Activated naive CD8-positive, alpha-beta T cell treated with anti-CD3 and anti-CD28 coated beads, Interleukin-2, amount 10 ng/mL, durations not matched to agents 7 days and 5 days (primary cell): ENCODE measurements at regions not wholly inside any gene's neighbourhood (a gene's known extent, or its start where the extent isn't known, plus 50 kb on each side); places are given as distances from the start of the nearest gene placed in this dataset.

ENCODE experiments used
- ATAC-seq: fragments of 150-1000 bp; cut with Tn5 transposase; one replicate; pipeline ENCODE4 v1.10.0; 2021; ENCODE audit warnings: low read depth, moderate library complexity
- POLR2A ChIA-PET: fragments of 350-600 bp; sonication (Branson Sonifier 250); formaldehyde crosslinking; loops from one replicate; lab custom pipeline; 2021; ENCODE audit warnings: antibody characterized with exemption; lab: Charles Lee
- DNase-seq: peaks from one replicate; pipeline ENCODE4 v3.0.0; 2021
- H3K27ac Mint-ChIP-seq: one replicate; pipeline ENCODE4 v1.8.0; 2022; ENCODE audit warnings: mild to moderate bottlenecking, mixed read lengths
- H3K27me3 Mint-ChIP-seq: one replicate; pipeline ENCODE4 v1.8.0; 2022; ENCODE audit warnings: mild to moderate bottlenecking, moderate library complexity, mixed read lengths
- H3K36me3 Mint-ChIP-seq: one replicate; pipeline ENCODE4 v1.8.0; 2021; ENCODE audit warnings: mild to moderate bottlenecking, mixed read lengths
- H3K4me1 Mint-ChIP-seq: one replicate; pipeline ENCODE4 v1.8.0; 2021; ENCODE audit warnings: mixed read lengths
- H3K4me3 Mint-ChIP-seq: one replicate; pipeline ENCODE4 v1.8.0; 2022; ENCODE audit warnings: mild to moderate bottlenecking, moderate library complexity, mixed read lengths
- H3K9me3 Mint-ChIP-seq: one replicate; pipeline ENCODE4 v1.8.0; 2021; ENCODE audit warnings: mixed read lengths

DNA sequence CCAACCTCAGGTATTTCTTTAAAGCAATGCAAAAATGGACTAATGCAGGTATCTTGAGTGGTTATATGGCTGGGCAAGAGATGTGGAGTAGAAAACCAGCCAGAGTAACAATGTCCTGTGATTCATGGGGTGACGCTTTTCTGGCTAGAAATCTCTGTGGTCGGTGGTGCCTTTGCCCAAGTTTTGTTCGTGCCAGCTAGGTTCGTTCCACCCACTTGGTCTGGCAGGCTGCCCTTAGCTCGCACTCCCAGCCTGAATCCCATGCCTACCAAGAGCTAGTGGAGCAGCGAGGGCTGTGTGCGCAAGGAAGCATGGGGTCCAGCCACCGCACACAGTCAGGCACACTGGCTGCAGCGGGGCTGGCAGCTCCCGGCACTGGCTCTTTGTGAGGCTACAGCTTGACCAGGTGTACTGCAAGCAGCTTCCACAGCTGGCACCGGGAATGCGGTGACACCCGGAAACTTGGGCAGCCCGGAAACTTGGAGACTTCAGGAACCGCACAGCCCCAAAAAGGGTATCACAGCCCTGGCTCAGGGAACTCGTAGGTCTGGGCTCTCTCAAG, 349.6 kb upstream of the PCDH20 start:
- DNase-seq (no peak), ATAC-seq (no peak)
- no peak overlapping the region for H3K27ac Mint-ChIP-seq
- no peaks in the 10 kb centered on the region for H3K4me1 Mint-ChIP-seq
- no peaks in the 10 kb centered on the region for H3K36me3 Mint-ChIP-seq
- H3K27me3 Mint-ChIP-seq, result no peaks in the 10 kb centered on the region
- peaks cover 4% of the 10 kb centered on the region for H3K9me3 Mint-ChIP-seq
- no peak overlapping the region for H3K4me3 Mint-ChIP-seq
- POLR2A ChIA-PET, result no interaction called here

GRCh38 chr13:61761690-61762089, 346.0 kb upstream of the PCDH20 start:
- Mint-ChIP-seq H3K36me3 (no peaks in the 10 kb centered on the region), H3K4me1 (no peaks in the 10 kb centered on the region), H3K4me3 (no peak overlapping the region), H3K9me3 (peaks cover 7% of the 10 kb centered on the region), H3K27ac (no peak overlapping the region), H3K27me3 (no peaks in the 10 kb centered on the region)
- ATAC-seq (no peak), DNase-seq (no peak)
- POLR2A ChIA-PET, result no interaction called here

DNA sequence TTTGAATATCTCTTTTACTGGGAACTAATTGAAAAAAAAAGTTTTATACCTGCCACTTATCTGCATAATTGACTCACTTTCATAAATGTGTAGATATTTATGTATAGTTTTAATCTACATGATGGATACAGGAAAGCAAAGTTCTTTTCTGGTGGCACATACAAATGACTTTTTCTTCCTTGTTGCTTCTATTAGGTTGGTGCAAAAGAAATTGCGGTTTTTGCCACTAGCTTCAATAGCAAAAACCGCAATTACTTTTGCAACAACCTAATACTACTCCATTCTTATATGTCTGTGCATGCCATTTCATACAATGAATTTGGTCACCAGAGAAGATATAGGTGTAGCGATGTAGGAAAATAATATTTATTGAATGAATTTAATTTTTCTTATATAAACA, 344.5 kb upstream of the PCDH20 start:
- H3K27me3 Mint-ChIP-seq, result no peaks in the 10 kb centered on the region
- no peaks in the 10 kb centered on the region for H3K4me1 Mint-ChIP-seq
- H3K9me3 Mint-ChIP-seq, result peaks cover 9% of the 10 kb centered on the region
- POLR2A ChIA-PET, result no interaction called here
- no peak overlapping the region for H3K4me3 Mint-ChIP-seq
- no peaks in the 10 kb centered on the region for H3K36me3 Mint-ChIP-seq
- no peak for ATAC-seq
- no peak overlapping the region for H3K27ac Mint-ChIP-seq
- DNase-seq, result no peak

DNA sequence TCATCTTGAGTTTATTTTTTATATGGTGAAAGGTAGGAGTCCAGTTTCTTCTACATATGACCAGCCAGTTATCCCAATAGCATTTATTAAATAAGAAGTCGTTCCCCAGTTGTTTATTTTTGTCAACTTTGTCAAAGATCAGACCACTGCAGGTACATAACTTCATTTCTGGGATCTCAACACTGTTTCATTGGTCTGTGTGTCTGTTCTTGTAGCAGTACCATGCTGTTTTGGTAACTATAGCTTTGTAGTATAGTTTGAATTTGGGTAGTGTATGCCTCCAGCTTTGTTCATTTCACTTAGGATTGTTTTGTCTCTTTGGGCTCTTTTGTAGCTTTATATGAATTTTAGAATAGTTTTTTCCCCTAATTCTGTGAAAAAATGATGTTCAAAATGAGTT, 340.4 kb upstream of the PCDH20 start:
- H3K9me3 Mint-ChIP-seq, result peaks cover 5% of the 10 kb centered on the region
- H3K4me3 Mint-ChIP-seq, result no peak overlapping the region
- H3K4me1 Mint-ChIP-seq, result no peaks in the 10 kb centered on the region
- POLR2A ChIA-PET, result no interaction called here
- no peaks in the 10 kb centered on the region for H3K27me3 Mint-ChIP-seq
- DNase-seq, result no peak
- ATAC-seq, result no peak
- H3K27ac Mint-ChIP-seq, result no peak overlapping the region
- H3K36me3 Mint-ChIP-seq, result no peaks in the 10 kb centered on the region

GRCh38 chr13:61751039-61751438, 335.4 kb upstream of the PCDH20 start:
- POLR2A ChIA-PET, result no interaction called here
- peaks cover 4% of the 10 kb centered on the region for H3K9me3 Mint-ChIP-seq
- H3K27me3 Mint-ChIP-seq, result no peaks in the 10 kb centered on the region
- H3K4me3 Mint-ChIP-seq, result no peak overlapping the region
- H3K4me1 Mint-ChIP-seq, result no peaks in the 10 kb centered on the region
- ATAC-seq, result no peak
- no peak for DNase-seq
- no peak overlapping the region for H3K27ac Mint-ChIP-seq
- no peaks in the 10 kb centered on the region for H3K36me3 Mint-ChIP-seq

- Mint-ChIP-seq H3K36me3 (no peaks in the 10 kb centered on the region), H3K4me3 (no peak overlapping the region), H3K27me3 (no peaks in the 10 kb centered on the region), H3K9me3 (peaks cover 4% of the 10 kb centered on the region), H3K4me1 (no peaks in the 10 kb centered on the region), H3K27ac (no peak overlapping the region)
- DNase-seq, result no peak
- POLR2A ChIA-PET, result no interaction called here
- no peak for ATAC-seq
These were observed 322.6 kb upstream of the PCDH20 start for GRCh38 chr13:61738236-61738750.

GRCh38 chr13:61734683-61735082, 319.0 kb upstream of the PCDH20 start:
- DNase-seq (no peak), ATAC-seq (no peak)
- H3K36me3 Mint-ChIP-seq, result no peaks in the 10 kb centered on the region
- POLR2A ChIA-PET, result no interaction called here
- no peaks in the 10 kb centered on the region for H3K27me3 Mint-ChIP-seq
- no peak overlapping the region for H3K27ac Mint-ChIP-seq
- H3K9me3 Mint-ChIP-seq, result peaks cover 4% of the 10 kb centered on the region
- no peak overlapping the region for H3K4me3 Mint-ChIP-seq
- no peaks in the 10 kb centered on the region for H3K4me1 Mint-ChIP-seq

DNA sequence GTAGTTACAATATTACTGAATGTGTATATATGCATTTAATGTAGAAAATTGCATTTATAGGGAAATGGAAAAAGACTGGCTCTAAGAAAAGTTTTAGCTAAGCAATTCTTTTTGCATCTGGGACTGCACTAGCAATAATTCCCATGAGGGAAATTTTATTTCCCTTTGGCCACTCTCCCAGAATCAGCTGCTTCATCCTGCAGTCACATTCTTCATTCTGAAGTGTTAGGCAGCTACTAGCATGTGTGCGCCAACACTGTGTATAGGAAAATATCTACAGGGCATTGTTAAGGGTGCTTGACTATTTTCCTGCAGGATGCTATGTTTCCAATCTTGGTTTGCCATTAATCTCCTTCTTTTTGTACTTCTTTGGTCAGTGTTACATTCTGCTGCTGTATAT, 312.8 kb upstream of the PCDH20 start:
- Mint-ChIP-seq H3K9me3 (peaks cover 6% of the 10 kb centered on the region), H3K27ac (no peak overlapping the region), H3K4me3 (no peak overlapping the region), H3K27me3 (no peaks in the 10 kb centered on the region), H3K36me3 (no peaks in the 10 kb centered on the region), H3K4me1 (no peaks in the 10 kb centered on the region)
- DNase-seq, result no peak
- ATAC-seq, result no peak
- POLR2A ChIA-PET, result no interaction called here

DNA sequence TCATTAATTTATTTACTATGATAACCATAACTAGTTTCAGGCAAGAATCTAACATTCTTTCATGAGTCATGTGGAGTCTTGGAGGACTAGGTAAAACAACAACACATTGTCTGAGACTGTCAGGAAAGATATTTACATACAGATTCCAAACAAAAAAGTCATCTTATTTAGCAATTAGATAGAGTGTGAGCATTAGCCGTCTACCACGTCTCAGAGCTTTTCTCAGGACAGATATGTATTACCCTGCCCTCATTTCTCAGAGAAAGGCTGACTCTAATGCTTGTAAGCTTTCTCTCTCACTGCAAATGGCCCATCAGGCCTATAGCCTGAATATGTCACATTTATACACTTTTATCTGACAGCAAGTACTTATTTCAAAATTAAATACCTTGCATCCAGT, 312.1 kb upstream of the PCDH20 start:
- Mint-ChIP-seq H3K9me3 (peaks cover 6% of the 10 kb centered on the region), H3K27ac (no peak overlapping the region), H3K36me3 (no peaks in the 10 kb centered on the region), H3K4me3 (no peak overlapping the region), H3K4me1 (no peaks in the 10 kb centered on the region), H3K27me3 (no peaks in the 10 kb centered on the region)
- POLR2A ChIA-PET, result no interaction called here
- DNase-seq (no peak), ATAC-seq (no peak)

DNA sequence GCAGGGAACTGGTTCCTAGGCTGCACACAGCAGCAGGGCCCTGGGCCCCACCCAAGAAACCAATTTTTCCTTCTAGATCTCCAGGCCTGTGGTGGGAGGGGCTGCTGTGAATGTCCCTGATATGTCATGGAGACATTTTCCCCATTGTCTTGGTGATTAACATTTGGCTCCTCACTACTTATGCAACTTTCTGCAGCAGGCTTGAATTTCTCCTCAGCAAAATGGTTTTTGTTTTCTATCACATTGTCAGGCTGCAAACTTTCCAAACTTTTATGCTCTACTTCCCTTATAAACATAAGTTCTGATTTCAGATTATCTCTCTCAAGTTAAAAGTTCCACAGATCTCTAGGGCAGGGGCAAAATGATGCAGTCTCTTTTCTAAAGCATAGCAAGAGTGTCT, 310.2 kb upstream of the PCDH20 start:
- H3K36me3 Mint-ChIP-seq, result no peaks in the 10 kb centered on the region
- no peaks in the 10 kb centered on the region for H3K4me1 Mint-ChIP-seq
- H3K27ac Mint-ChIP-seq, result no peak overlapping the region
- H3K4me3 Mint-ChIP-seq, result no peak overlapping the region
- DNase-seq, result no peak
- H3K9me3 Mint-ChIP-seq, result peaks cover 4% of the 10 kb centered on the region
- H3K27me3 Mint-ChIP-seq, result no peaks in the 10 kb centered on the region
- no peak for ATAC-seq
- POLR2A ChIA-PET, result no interaction called here

DNA sequence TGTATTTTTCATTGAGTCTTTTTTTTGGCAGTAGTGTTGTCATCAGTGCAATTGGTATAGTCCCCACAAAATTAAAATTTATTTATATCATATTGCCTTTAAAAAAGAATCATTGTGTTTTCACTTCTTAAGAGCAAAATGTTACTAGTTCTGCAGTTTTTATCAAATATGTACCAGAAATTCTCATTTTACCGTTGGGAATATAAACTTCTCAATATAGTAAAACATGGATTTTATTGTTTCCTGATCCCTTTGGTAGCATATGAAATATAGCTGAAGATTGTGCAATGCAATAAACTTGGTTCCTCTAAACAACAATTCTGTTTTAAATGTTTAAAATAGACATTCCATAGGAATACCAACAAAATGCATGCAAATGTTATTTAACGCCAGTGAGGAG, 306.5 kb upstream of the PCDH20 start:
- Mint-ChIP-seq H3K27ac (no peak overlapping the region), H3K36me3 (no peaks in the 10 kb centered on the region), H3K27me3 (no peaks in the 10 kb centered on the region), H3K4me1 (no peaks in the 10 kb centered on the region), H3K4me3 (no peak overlapping the region), H3K9me3 (peaks cover 7% of the 10 kb centered on the region)
- POLR2A ChIA-PET, result no interaction called here
- DNase-seq (no peak), ATAC-seq (no peak)

DNA sequence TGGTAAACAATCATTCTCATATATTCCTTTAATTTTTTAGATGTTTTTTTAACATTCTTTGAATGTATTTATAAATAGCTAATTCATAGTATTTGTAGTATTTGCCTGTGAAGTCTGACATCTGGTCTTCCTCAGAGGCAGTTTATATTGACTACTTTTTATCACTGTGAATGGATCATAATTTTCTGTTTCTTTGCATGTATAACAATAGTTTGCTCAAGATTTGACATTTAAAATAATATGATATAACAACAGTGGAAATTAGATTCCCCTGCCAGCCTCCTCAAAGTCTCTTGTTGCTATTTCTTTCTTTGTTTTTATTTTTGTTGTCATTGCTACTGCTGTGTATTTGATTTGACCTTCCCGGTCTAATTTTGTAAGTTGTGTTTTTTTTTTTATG, 297.0 kb upstream of the PCDH20 start:
- Mint-ChIP-seq H3K9me3 (peaks cover 4% of the 10 kb centered on the region), H3K4me1 (no peaks in the 10 kb centered on the region), H3K27ac (no peak overlapping the region), H3K4me3 (no peak overlapping the region), H3K36me3 (no peaks in the 10 kb centered on the region), H3K27me3 (no peaks in the 10 kb centered on the region)
- POLR2A ChIA-PET, result no interaction called here
- no peak for ATAC-seq
- DNase-seq, result no peak

- Mint-ChIP-seq H3K36me3 (no peaks in the 10 kb centered on the region), H3K27ac (no peak overlapping the region), H3K4me1 (no peaks in the 10 kb centered on the region), H3K27me3 (no peaks in the 10 kb centered on the region), H3K4me3 (no peak overlapping the region), H3K9me3 (peaks cover 8% of the 10 kb centered on the region)
- no peak for ATAC-seq
- POLR2A ChIA-PET, result no interaction called here
- no peak for DNase-seq
These were observed 293.6 kb upstream of the PCDH20 start for GRCh38 chr13:61709258-61709657.

DNA sequence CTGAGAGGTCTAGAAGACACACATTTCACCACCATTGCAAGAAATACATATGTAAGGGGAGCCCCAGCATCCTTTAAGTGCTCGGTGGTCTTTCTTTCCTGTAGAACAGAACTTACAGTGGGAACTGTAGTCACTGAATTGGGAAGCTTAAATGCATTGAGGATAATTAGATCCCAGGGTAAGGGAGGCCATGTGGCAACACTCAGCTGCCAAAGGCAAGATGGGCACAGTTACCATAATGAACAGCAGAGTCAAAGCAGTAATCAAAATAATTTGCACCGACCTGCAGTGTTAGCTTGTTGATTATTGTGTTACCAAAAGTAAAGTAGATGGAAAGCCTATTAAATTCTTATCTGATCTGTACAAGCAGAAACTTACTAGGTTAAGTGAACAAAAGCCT, 291.2 kb upstream of the PCDH20 start:
- POLR2A ChIA-PET, result no interaction called here
- no peak overlapping the region for H3K27ac Mint-ChIP-seq

GRCh38 chr13:61700620-61701019, 285.0 kb upstream of the PCDH20 start:
- Mint-ChIP-seq H3K4me3 (no peak overlapping the region), H3K36me3 (no peaks in the 10 kb centered on the region), H3K27me3 (no peaks in the 10 kb centered on the region), H3K27ac (no peak overlapping the region), H3K9me3 (peaks cover 10% of the 10 kb centered on the region), H3K4me1 (no peaks in the 10 kb centered on the region)
- DNase-seq (no peak), ATAC-seq (no peak)
- POLR2A ChIA-PET, result no interaction called here

More for the DNA sequence above, 291.2 kb upstream of the PCDH20 start:
- no peak overlapping the region for H3K4me3 Mint-ChIP-seq
- H3K27me3 Mint-ChIP-seq, result no peaks in the 10 kb centered on the region
- DNase-seq (no peak), ATAC-seq (no peak)
- H3K4me1 Mint-ChIP-seq, result no peaks in the 10 kb centered on the region
- no peaks in the 10 kb centered on the region for H3K36me3 Mint-ChIP-seq
- H3K9me3 Mint-ChIP-seq, result peaks cover 12% of the 10 kb centered on the region
